ENCODE measurements at regions not wholly inside any gene's neighbourhood (a gene's known extent, or its start where the extent isn't known, plus 50 kb on each side); places are given as distances from the start of the nearest gene placed in this dataset.

DNA sequence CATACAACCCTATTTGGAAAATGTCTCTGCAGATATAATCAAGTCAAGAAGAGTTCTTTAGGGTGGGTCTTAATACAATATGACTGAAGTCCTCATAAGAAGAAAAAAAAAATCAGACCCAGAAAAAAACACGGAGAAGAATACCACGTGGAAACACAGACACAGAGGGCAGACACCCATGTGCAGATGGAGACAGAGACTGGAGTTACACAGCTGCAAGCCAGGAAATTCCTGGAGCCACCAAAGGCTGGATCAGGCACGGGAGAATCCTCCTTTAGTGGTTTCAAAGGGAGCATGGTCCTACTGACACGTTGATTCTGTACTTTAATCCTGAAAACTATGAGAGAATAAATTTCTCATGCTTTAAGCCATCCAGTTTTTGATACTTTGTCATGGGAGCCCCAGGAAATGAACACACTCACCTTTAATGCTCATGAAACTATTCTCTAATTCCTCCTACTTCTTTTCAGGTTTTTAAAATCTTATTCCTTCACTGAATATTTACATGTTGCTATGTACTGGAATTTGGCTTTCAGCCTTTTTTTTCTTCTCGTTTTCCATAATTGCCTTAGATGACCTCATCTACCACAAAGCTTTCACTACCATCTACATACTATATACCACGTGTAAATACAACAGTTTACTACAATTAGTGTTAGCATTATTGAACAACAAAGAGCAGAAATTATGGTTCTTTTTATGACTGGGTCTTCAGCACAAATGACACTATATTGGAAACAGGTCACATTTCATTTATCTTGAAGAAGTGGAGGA is 529.1 kb downstream of the IRS1 start:
- no peak for FAIRE-seq
- no peak for DNase-seq (ENCODE audit: extremely low spot score, insufficient read length, low read depth)

DNA sequence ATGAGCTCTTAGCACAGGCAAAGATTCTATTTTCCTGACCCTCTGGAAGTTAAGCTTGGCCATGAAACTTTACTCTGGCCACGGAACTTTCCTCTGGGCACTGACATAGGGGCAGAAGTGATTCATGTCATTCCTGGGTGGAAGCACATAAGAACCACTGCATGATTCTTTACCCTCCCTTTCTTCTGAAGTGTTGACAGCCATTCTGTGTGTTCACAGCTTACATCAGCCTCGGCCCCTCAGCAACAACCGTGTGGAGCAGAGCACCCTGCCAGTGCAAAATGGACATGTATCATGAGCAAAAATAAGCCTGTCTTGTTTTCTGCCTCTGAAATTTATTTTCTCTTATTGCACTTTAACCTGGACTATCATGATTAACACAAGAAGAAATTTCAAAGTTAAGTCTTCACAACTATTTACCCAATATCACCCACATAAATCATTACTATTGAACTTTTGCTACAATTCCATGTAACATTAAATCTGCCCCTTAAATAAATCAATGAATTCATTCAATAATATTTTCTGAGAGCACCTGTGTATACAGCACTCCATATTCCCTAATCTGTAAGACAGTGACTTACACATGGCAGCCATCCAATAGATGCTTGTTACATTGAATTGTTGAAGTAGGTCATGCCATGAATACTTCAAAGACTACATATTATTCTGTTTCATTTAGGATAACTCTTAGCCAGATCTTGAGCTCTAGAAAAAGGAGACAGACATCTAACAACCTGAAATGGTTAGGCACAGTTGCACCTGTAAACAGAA is 531.9 kb downstream of the IRS1 start:
- FAIRE-seq = no peak
- no peak for DNase-seq (ENCODE audit: extremely low spot score, insufficient read length, low read depth)

DNA sequence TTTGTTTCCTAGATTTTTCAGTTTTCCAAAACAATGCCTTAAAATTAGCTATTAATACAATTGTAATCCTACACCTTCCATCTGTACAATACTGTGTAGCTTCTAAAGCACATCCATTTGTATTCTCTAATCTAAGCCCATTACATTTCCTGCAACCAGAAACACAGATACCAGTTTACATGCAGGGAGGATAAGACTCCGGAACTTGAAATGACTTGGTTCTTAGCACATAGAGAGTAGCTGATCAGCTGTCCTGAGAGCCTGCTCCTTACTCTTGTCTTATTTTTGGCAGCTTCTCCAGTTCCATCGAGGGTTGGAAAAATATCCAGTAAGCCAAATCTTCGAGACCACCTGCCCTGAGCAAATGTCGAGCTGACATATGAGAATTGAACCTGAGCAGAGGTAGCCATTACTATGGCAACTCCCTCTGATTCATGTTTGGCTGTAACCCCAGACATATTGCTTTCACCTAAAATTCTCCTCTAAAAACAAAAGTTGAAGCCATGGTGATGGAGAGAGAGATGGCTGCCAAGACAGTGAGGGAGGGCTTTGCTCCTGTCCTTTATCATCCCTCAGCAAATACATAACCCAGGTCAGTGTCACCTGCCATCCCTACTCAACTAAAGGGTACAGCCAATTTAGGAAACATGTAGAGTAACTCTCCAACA is 542.8 kb downstream of the IRS1 start:
- FAIRE-seq = no peak
- no peak for DNase-seq (ENCODE audit: extremely low spot score, insufficient read length, low read depth)

DNA sequence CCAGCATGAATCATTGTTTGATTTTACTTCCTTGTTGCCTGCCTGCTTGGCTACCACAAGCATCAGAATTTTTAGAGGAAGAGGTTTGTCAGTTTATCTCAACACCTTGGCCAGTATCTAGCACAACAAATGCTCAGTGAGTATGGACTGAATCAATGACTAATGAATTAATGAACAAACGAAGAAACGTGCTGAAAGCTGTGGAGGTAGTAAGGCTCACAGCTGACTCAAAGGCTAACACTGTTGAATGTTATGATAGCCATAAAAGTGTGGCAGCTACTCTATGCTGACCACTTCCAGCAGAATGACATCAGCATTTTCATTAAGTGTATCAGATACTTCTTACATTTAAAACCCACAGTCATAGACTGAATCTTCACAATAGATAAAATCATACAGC is 543.4 kb downstream of the IRS1 start:
- FAIRE-seq = no peak
- DNase-seq (ENCODE audit: extremely low spot score, insufficient read length, low read depth) = no peak

DNA sequence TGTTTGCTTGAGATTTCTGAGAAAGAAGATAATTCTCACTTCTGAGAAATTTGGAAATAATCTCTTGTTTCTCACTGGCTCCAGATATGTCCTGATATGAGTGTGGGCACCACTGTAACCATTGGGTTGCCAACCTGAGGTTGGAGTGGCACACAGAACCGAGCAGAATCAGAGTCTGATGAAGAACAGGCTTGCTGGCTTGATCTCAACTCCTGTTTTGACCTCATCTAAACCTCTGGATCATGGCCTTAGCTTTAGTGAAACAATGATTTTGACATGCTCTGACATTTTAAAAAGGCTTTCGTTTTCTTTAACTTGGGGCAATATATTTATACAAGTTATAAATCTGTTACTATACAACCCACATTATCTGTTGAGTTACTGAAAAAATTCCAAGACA is 548.0 kb downstream of the IRS1 start:
- DNase-seq (ENCODE audit: extremely low spot score, insufficient read length, low read depth) (no peak), FAIRE-seq (no peak)

DNA sequence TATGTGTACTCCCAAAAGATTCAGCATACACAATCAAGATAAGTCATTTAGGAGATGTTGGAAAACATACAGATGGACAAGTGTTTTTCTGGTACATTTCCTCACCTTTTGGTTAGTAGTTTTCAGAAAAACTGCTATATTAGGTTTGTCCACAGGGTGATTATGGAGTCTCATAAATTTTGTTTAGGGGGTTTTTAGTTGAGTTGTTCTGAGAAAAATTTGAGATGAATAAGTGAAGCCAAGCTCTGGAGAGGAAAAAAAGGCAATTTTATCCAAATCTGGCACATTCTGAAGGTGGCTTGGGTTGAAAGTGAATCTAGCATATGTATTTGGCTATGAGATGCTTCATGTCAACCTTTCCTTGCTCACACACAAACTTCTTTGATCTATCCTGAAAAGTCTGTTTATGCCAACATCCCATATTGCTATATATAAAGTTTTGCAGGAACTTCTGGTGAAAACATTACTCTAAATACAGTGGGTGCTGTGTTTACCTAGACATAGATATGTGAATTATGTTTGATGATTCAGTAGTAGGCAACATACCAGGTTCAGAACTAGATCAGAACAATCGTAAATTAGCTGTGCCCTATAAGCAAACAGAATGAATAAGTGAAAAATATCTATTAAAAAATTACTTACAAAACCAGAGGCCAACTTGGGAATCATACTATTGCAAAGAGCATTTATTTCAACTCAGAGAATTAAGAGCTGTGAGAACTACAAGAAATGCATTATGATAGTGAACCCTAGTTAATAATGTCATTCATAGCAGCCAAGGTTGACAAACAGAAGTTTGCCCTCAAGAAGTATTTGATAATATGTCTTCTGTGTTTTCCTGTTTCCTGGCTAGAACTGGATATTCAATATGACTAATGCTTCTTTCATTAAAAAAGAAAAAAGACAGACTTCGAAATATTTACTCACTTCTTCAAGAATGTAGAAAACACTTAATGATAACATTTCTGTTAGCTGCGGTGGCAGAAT is 552.0 kb downstream of the IRS1 start:
- DNase-seq (ENCODE audit: extremely low spot score, insufficient read length, low read depth) = no peak
- no peak for FAIRE-seq

DNA sequence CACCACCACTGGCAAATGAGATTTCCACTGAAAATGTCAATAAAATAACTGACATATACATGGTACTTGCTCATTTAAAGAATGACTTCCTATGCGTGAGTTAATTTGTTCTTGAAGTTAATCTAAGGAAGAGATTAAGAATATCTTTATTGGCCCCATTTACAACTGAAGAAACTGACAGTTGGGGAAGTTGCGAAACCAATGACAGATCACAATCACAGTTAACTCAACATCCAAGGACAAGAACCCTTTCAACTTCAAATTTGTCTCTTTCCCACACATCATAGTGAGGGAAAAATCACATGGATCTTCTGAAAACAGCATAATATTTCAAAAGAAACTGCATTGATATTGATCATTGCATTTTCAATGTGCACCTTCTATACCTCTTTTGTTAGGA is 565.4 kb downstream of the IRS1 start:
- FAIRE-seq (no peak), DNase-seq (ENCODE audit: extremely low spot score, insufficient read length, low read depth) (no peak)

DNA sequence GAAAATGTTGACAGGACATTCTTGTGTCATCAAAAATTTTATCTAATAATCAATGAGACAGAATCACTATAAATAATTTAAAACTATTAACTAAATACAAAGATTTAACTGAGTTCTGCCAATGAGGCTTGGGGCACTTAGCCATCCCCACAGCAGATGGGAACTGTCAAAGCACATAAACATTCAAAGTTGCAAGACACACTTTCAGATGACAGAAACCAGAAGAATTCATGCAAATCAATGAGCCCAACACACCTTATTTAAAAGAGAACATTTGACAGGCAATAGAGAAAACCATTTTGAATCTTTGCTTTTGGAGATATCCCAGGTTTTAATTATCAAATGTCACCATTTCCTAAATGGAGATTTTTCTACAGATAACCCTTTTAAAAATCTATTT is 566.2 kb downstream of the IRS1 start:
- FAIRE-seq = no peak

DNA sequence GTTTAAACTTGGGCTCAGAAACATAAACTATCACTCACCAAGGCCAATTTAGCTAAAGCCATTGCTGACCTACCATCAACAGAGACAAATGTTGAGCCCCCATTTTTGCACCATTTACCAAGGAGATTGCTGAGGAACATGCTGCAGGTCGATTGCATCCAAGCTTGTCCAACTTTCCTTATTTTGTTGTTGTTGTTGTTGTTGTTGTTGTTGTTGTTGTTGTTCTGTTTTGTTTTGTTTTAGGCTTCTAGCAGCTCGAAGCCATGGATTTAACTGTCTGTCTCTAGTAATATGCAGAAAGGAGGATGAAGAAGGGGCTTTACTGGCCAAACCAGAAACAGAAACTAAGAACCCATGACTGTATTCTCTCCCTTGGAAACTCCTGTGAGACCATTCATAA is 571.5 kb downstream of the IRS1 start:
- no peak for DNase-seq (ENCODE audit: extremely low spot score, insufficient read length, low read depth)
- FAIRE-seq = no peak

More for the DNA sequence above, 566.2 kb downstream of the IRS1 start:
- no peak for DNase-seq (ENCODE audit: extremely low spot score, insufficient read length, low read depth)

DNA sequence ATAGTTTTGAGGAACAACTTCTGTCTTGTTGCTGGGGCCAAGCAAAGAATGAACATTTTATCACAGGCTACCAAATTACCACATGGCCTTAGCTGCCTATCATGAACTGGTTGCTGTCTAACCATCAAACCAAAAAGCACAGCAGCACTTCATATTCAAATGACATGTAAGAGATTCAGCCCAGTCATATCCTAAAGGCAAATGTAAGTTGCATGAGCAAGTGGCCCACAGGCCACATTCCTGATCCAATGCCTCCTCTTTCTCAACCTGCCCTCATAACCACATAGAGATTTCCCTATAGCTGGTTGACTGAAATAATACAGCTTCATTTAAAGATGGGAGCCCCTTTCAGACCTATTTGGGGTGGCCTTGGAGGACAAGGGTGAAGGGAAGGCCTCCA is 572.3 kb downstream of the IRS1 start:
- DNase-seq (ENCODE audit: extremely low spot score, insufficient read length, low read depth) = no peak
- no peak for FAIRE-seq

DNA sequence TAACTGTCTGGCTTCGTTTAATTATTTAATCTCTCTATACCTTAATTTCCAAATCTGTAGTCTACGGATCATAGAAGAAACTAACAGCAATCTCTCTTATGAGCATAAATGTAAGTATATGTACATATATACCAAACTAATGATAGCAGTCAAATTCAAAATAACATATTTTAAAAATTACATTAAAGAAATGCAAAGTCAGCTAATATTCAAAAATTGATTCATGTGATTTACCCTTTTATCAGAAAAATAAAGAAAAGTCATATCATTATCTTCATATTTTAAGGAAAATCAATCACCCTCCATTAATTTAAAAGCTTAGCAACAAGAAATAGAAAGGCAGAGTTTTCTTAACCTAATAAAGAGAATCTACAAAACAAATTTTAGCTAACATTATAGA is 575.9 kb downstream of the IRS1 start:
- FAIRE-seq (no peak), DNase-seq (ENCODE audit: extremely low spot score, insufficient read length, low read depth) (no peak)

DNA sequence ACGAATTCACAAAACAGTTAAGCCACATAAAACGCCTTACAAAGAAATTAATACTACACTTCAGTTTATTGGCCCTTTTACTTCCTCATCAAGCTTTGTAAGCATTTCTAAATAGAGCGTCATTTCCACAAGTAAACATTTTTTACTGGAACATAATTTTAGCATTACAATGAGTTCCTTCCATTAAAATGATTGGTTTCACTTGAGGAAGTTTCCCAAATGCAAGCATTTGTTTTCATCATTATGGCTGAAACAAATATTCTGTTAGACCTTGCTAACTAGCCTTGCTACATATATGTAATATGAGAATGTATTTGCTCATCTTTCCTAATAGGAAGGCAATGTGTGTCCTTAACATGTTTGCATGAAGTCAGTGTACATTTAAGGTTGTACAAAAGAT is 579.1 kb downstream of the IRS1 start:
- FAIRE-seq = no peak
- DNase-seq (ENCODE audit: extremely low spot score, insufficient read length, low read depth) = no peak

DNA sequence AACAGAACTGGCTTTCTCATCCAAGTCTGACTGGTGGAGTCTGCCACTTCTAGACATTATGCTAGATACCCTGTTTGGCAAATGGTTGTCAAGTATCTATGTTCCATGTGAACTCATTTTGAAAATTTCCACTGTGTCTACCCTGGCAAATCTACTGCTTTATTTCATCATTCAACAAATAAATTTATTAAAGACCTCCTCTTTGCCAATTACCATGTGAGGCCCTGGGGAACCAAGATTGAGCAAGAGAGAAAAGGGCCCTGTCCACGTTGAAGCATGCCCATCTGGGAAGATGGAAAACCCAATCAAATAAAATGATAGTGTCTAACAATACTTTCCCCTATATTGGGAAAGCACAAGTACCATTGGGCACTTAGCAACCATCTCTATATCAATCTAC is 582.4 kb downstream of the IRS1 start:
- DNase-seq (ENCODE audit: extremely low spot score, insufficient read length, low read depth) = no peak
- no peak for FAIRE-seq

DNA sequence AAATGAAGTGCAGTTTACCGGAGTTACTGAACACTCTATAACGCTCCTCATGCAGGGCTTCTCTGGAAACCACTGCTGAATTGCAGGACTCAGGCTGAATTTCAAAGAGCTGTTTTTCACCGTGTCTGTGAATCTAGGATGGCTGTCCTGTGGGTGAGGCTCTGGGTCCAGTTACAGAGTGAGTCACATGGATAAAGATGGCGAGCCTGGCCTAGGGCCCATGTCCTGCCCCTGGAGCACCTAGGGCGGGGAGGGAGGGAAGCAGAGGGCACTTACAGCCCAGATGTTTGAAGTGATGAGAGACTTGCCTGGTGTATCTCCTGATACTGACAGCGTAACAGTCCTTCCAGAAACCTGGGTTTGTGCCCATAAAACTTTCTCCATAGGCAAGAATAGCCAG is 583.0 kb downstream of the IRS1 start:
- DNase-seq (ENCODE audit: extremely low spot score, insufficient read length, low read depth) (no peak), FAIRE-seq (no peak)

DNA sequence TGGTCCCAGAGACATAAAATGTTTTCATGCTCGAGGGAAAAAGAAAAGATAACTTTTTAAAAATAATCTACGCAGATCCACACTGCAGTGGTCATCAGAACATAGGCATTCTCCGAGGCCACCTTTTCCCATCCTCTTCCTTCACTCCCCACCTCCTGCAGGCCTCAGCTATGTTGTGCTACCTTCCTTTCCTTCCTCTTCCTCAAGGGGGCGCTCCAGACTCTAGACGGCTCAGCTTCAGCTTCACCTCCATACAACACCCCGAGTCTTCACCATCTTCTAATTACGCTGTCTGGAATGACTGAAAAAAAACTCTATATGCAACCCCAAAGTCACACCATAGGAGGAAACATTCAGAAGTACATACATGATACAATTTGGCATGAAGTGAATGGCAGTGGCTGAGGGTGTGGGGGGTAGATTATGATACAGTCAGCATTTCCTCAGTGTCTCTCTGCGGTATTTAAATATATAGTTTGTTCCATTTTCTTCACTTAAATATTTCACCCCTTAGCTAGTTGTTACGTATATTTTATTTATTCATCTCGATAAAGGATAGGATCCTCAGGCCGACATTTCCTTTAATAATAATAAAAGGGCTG is 583.6 kb downstream of the IRS1 start:
- FAIRE-seq (no peak), DNase-seq (ENCODE audit: extremely low spot score, insufficient read length, low read depth) (no peak)

DNA sequence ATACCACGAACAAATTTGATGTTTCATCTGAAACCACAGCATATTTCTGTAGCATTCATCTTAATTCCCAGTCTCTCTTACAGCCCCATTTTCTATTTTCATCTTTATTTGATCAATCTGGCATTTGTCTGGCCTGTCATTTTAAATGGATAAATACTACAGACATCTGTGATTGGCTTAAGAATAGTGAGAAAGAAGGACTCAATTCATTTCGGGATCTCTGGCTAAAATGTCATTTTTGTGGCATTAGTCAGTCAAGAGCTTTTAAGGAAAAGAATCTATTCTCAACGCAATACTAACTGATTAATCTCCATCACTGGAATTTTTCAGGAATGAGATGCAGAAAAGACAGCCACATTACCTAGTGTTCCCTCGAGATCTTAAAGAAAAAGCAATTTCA is 585.9 kb downstream of the IRS1 start:
- DNase-seq (ENCODE audit: extremely low spot score, insufficient read length, low read depth) (no peak), FAIRE-seq (no peak)

DNA sequence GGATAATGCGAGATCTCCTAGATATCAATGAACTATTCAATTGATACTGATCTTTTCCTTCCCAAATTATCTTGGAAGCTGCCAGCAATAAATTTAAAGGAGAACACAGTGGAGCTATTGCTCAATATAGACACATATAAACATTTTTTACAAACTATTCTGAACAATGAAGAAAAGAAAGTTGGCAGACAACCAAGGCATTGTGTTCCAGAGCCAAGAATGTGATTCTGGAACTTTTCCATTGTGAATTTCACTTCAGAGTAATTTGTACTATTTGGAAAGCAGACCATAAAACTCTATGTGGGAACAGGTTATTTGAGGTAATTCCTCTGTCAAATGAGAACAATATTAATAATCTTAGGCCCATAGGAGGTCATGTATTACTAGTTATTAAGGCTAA is 588.2 kb downstream of the IRS1 start:
- DNase-seq (ENCODE audit: extremely low spot score, insufficient read length, low read depth) (no peak), FAIRE-seq (no peak)

DNA sequence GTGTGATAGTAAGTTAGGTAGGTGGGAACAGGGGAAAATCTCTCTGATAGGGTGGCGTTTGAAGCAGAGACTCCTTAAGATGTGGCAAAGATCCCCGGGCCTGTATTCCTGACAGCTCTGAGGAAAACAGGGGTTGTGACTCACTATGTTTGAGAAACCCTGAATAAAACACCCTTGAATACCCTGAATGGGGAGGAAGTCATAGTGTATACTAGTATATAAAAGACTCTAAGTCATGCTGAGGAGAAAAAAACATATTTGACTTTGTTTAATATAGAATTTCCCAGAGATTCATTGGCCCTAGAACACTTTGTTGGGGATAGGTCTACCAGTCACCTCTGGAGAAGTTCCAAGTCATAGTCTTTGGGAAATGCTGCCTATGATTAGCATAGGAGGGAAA is 590.9 kb downstream of the IRS1 start:
- FAIRE-seq (no peak), DNase-seq (ENCODE audit: extremely low spot score, insufficient read length, low read depth) (no peak)

DNA sequence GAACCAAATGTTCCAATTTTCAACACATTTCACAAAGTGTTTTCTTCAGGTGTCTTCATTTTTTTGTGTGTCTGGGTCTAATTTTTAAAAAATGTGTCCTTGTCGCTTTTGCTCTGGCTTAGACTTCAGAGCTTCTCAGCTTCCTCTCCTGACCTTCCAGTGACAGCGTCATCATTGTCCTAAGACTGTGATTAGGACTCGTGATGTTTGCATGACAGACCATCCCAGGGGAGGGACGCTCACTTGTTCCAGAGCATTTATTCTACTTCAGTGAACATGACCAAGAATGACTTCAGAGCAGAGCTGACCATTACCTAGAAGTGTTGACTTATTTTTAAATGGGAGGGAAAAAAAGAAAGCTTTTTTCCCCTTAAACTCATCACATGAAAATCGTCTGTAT is 591.9 kb downstream of the IRS1 start:
- FAIRE-seq = no peak
- no peak for DNase-seq (ENCODE audit: extremely low spot score, insufficient read length, low read depth)

DNA sequence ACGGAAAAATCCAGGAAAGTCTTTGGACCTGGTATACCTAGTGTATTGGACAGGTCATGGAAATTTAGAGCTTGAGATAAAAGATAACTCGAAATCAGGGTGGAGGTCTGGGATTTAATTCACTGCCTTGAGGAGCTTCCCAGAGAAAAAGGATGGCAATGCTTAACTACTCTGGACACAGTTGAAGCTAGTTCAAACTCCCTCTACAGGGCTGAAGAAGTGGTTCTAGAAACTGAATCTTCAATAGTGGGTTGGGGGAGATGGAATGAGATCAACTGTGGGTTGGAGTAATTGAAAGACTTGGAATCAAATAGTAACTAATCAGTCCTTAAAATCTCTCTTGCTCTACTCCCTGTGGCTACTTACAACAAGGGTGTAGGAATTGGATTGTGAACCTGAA is 600.1 kb downstream of the IRS1 start:
- DNase-seq (ENCODE audit: extremely low spot score, insufficient read length, low read depth) (no peak), FAIRE-seq (no peak)
